ENCODE measurements at regions not wholly inside any gene's neighbourhood (a gene's known extent, or its start where the extent isn't known, plus 50 kb on each side); places are given as distances from the start of the nearest gene placed in this dataset.

GRCh38 chr10:89929282-89930026 is 228.1 kb downstream of the KIF20B start:
- Histone ChIP-seq H3K36me3 (no peaks in the 10 kb centered on the region), H3K4me3 (no peak overlapping the region), H3K4me1 (no peaks in the 10 kb centered on the region), H3K9me3 (no peaks in the 10 kb centered on the region), H3K27me3 (no peaks in the 10 kb centered on the region), H3K27ac (no peak overlapping the region)
- ATAC-seq: no peak
- no peak for DNase-seq
- intact Hi-C loops (cut with DNase I): no loop called here
- 49 to 57% methylated on average over 8 of the region's 8 CpGs for WGBS, 2 donors
- FAIRE-seq: no peak
- no peak for TF ChIP-seq CTCF (IDR thresholded peaks at IDR 0.05)

GRCh38 chr10:89937494-89937893 is 236.1 kb downstream of the KIF20B start:
- ATAC-seq (no peak), DNase-seq (no peak), FAIRE-seq (no peak)
- Histone ChIP-seq H3K4me1 (no peaks in the 10 kb centered on the region), H3K27ac (no peak overlapping the region), H3K9me3 (no peaks in the 10 kb centered on the region), H3K36me3 (no peaks in the 10 kb centered on the region), H3K27me3 (no peaks in the 10 kb centered on the region), H3K4me3 (no peak overlapping the region)
- no peak for TF ChIP-seq CTCF (IDR thresholded peaks at IDR 0.05)
- WGBS, 2 donors: 69 to 85% methylated on average over 3 of the region's 3 CpGs
- intact Hi-C loops (cut with DNase I): no loop called here

GRCh38 chr10:89940076-89940475 is 238.7 kb downstream of the KIF20B start:
- no peak overlapping the region for H3K4me3 ChIP-seq
- DNase-seq (no peak), FAIRE-seq (no peak), ATAC-seq (no peak)
- intact Hi-C loops (cut with DNase I): no loop called here
- no peak overlapping the region for H3K27ac ChIP-seq
- no peaks in the 10 kb centered on the region for H3K27me3 ChIP-seq
- TF ChIP-seq CTCF (IDR thresholded peaks at IDR 0.05): no peak
- whole genome bisulfite sequencing, 2 donors: 71 to 79% methylated on average over 1 of the region's 1 CpG
- H3K9me3 ChIP-seq: no peaks in the 10 kb centered on the region
- no peaks in the 10 kb centered on the region for H3K4me1 ChIP-seq
- no peaks in the 10 kb centered on the region for H3K36me3 ChIP-seq

- Histone ChIP-seq H3K36me3 (no peaks in the 10 kb centered on the region), H3K27ac (no peak overlapping the region), H3K27me3 (no peaks in the 10 kb centered on the region), H3K4me3 (no peak overlapping the region), H3K9me3 (no peaks in the 10 kb centered on the region), H3K4me1 (no peaks in the 10 kb centered on the region)
- no peak for DNase-seq
- no peak for ATAC-seq
- no peak for FAIRE-seq
- TF ChIP-seq CTCF (IDR thresholded peaks at IDR 0.05): no peak
- 72 to 85% methylated on average over 1 of the region's 1 CpG for WGBS, 2 donors
- intact Hi-C loops (cut with DNase I): no loop called here
Measured at GRCh38 chr10:89942217-89942616, 240.8 kb downstream of the KIF20B start.

GRCh38 chr10:89944138-89944537 is 242.7 kb downstream of the KIF20B start:
- H3K4me1 ChIP-seq: no peaks in the 10 kb centered on the region
- no peak for TF ChIP-seq CTCF (IDR thresholded peaks at IDR 0.05)
- FAIRE-seq (no peak), ATAC-seq (no peak), DNase-seq (no peak)
- no peak overlapping the region for H3K27ac ChIP-seq
- no peaks in the 10 kb centered on the region for H3K9me3 ChIP-seq
- no peaks in the 10 kb centered on the region for H3K36me3 ChIP-seq
- H3K27me3 ChIP-seq: no peaks in the 10 kb centered on the region
- WGBS, 2 donors: 33 to 41% methylated on average over 1 of the region's 1 CpG
- intact Hi-C loops (cut with DNase I): no loop called here
- H3K4me3 ChIP-seq: no peak overlapping the region
